Hepatocyte (in vitro differentiated cells): ENCODE measurements at regions not wholly inside any gene's neighbourhood (a gene's known extent, or its start where the extent isn't known, plus 50 kb on each side); places are given as distances from the start of the nearest gene placed in this dataset.

Experiments used
- DNase-seq: peaks from one replicate; pipeline ENCODE4 v3.0.0-alpha.2; 2016; ENCODE audit warnings: low spot score
- H2AFZ ChIP-seq: fragments of 200-600 bp; sonication (generic); 2 replicates; pipeline ENCODE4 v1.6.0; 2016; ENCODE audit warnings: antibody characterized with exemption, mild to moderate bottlenecking
- H3K27ac ChIP-seq: fragments of 200-600 bp; sonication (generic); 2 replicates; pipeline ENCODE4 v1.5.1; 2016; ENCODE audit warnings: mild to moderate bottlenecking
- H3K27me3 ChIP-seq: fragments of 200-600 bp; sonication (generic); 2 replicates; pipeline ENCODE4 v1.6.1; 2016
- H3K36me3 ChIP-seq: fragments of 200-600 bp; sonication (generic); replicated peaks from 2 replicates; pipeline ENCODE4 v1.5.1; 2016; ENCODE audit warnings: low read depth; ENCODE audit not compliant: insufficient read depth
- H3K4me1 ChIP-seq: fragments of 200-600 bp; sonication (generic); 2 replicates; pipeline ENCODE4 v1.5.1; 2016; ENCODE audit warnings: mild to moderate bottlenecking, moderate library complexity; ENCODE audit not compliant: insufficient read depth
- H3K4me2 ChIP-seq: fragments of 200-600 bp; sonication (generic); 2 replicates; pipeline ENCODE4 v1.6.0; 2016
- H3K4me3 ChIP-seq: fragments of 200-600 bp; sonication (generic); 2 replicates; pipeline ENCODE4 v1.5.1; 2016; ENCODE audit warnings: mild to moderate bottlenecking
- H3K79me2 ChIP-seq: fragments of 200-600 bp; sonication (generic); 2 replicates; pipeline ENCODE4 v1.6.0; 2017; ENCODE audit warnings: mild to moderate bottlenecking
- H3K9me2 ChIP-seq: fragments of 200-600 bp; sonication (generic); replicated peaks from 2 replicates; pipeline ENCODE4 v1.6.0; 2017; ENCODE audit warnings: mild to moderate bottlenecking; ENCODE audit not compliant: insufficient read depth
- H3K9me3 ChIP-seq: fragments of 200-600 bp; sonication (generic); 2 replicates; pipeline ENCODE4 v1.5.1; 2016; ENCODE audit warnings: low read depth, mild to moderate bottlenecking
- H4K20me1 ChIP-seq: fragments of 200-600 bp; sonication (generic); 2 replicates; pipeline ENCODE4 v1.6.0; 2016; ENCODE audit warnings: mild to moderate bottlenecking; ENCODE audit not compliant: insufficient read depth, poor library complexity, severe bottlenecking
- EZH2 ChIP-seq: fragments of 200-600 bp; sonication (generic); IDR thresholded peaks from 2 replicates; pipeline ENCODE4 v1.6.1; 2016; ENCODE audit warnings: antibody characterized with exemption, mild to moderate bottlenecking, borderline replicate concordance
- EZH2phosphoT487 ChIP-seq: fragments of 200-600 bp; sonication (generic); IDR thresholded peaks from one replicate; pipeline ENCODE4 v1.6.1; 2018; ENCODE audit warnings: antibody characterized with exemption, mild to moderate bottlenecking, low read depth, moderate library complexity; ENCODE audit not compliant: unreplicated experiment, severe bottlenecking
- WGBS: methylation state at CpG from one replicate; pipeline ENCODE4 v1.1.6; 2016; ENCODE audit warnings: low lambda C conversion rate; ENCODE audit errors: missing lambda C conversion rate; 5-methylcytosine and 5-hydroxymethylcytosine counted together
- TF ChIP-seq, protein P1 (sequence below): fragments of 200-600 bp; sonication (generic); IDR thresholded peaks from 2 replicates; pipeline ENCODE4 v1.5.1; 2016; ENCODE audit warnings: antibody characterized with exemption, mild to moderate bottlenecking; ENCODE audit not compliant: poor library complexity

DNA sequence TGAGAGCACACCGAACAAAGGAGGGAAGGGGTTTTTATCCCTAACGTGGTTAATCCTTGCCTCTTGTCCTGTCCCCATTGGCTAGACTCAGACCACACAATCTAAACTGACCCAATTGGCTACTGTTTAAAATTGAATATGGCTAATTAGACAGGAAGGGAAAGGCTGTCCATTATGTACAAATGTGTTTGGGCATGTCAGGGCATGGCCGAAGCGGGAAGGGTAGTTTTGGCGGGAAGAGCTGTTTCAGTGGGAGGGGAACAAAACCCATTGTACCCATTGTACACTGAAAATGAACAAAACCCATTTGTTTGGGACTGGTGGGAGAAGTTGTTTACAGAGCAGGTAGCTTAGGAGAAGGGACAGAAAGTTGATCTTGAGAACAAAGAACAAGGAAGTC is 330.9 kb upstream of the POU1F1 start:
- no peaks in the 10 kb centered on the region for H4K20me1 ChIP-seq
- no peaks in the 10 kb centered on the region for H3K4me1 ChIP-seq
- WGBS, result 85% methylated on average over 5 of the region's 5 CpGs
- no peak overlapping the region for H2AFZ ChIP-seq
- no peaks in the 10 kb centered on the region for H3K27me3 ChIP-seq
- no peaks in the 10 kb centered on the region for H3K9me2 ChIP-seq
- no peaks in the 10 kb centered on the region for H3K79me2 ChIP-seq
- H3K9me3 ChIP-seq, result no peaks in the 10 kb centered on the region
- H3K27ac ChIP-seq, result no peak overlapping the region
- no peak overlapping the region for H3K4me3 ChIP-seq
- H3K4me2 ChIP-seq, result no peak overlapping the region
- TF ChIP-seq, protein P1, sequence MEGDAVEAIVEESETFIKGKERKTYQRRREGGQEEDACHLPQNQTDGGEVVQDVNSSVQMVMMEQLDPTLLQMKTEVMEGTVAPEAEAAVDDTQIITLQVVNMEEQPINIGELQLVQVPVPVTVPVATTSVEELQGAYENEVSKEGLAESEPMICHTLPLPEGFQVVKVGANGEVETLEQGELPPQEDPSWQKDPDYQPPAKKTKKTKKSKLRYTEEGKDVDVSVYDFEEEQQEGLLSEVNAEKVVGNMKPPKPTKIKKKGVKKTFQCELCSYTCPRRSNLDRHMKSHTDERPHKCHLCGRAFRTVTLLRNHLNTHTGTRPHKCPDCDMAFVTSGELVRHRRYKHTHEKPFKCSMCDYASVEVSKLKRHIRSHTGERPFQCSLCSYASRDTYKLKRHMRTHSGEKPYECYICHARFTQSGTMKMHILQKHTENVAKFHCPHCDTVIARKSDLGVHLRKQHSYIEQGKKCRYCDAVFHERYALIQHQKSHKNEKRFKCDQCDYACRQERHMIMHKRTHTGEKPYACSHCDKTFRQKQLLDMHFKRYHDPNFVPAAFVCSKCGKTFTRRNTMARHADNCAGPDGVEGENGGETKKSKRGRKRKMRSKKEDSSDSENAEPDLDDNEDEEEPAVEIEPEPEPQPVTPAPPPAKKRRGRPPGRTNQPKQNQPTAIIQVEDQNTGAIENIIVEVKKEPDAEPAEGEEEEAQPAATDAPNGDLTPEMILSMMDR, result no peak
- TF ChIP-seq EZH2 (no peak), EZH2phosphoT487 (no peak)
- no peaks in the 10 kb centered on the region for H3K36me3 ChIP-seq
- DNase-seq, result no peak

- 85% methylated on average over 4 of the region's 4 CpGs for WGBS
- TF ChIP-seq, protein P1, result no peak
- TF ChIP-seq EZH2phosphoT487 (no peak), EZH2 (no peak)
Measured at GRCh38 chr3:87595798-87596197, 319.4 kb upstream of the POU1F1 start.

DNA sequence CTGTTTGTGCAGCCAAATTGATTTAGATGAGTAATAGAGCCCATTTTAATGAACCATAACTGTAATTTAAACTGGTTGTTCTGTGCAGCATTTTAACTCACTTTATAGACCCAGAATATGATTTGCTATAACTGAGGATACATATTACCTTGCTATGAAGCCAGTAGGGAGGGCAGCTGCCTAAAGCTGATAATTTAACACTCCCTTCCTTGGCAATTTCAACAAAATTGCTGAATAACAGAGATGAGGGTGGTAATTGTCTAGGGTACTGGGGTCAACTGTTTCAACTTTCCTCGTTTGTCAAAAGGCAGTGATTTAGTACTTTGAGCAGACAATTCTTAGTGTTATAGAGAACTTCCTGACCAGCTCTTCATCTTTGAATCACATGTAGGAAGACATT is 304.9 kb upstream of the POU1F1 start:
- H3K9me3 ChIP-seq, result no peaks in the 10 kb centered on the region
- H3K79me2 ChIP-seq, result no peaks in the 10 kb centered on the region
- H2AFZ ChIP-seq, result no peak overlapping the region
- WGBS, result 53% methylated on average over 1 of the region's 1 CpG
- no peaks in the 10 kb centered on the region for H3K27me3 ChIP-seq
- no peak for DNase-seq
- H3K4me1 ChIP-seq, result no peaks in the 10 kb centered on the region
- TF ChIP-seq, protein P1, result no peak
- TF ChIP-seq EZH2phosphoT487, result no peak
- TF ChIP-seq EZH2, result no peak
- no peaks in the 10 kb centered on the region for H4K20me1 ChIP-seq
- no peak overlapping the region for H3K27ac ChIP-seq
- H3K4me2 ChIP-seq, result no peak overlapping the region
- H3K4me3 ChIP-seq, result no peak overlapping the region
- H3K36me3 ChIP-seq, result no peaks in the 10 kb centered on the region
- H3K9me2 ChIP-seq, result no peaks in the 10 kb centered on the region

More at GRCh38 chr3:87595798-87596197, 319.4 kb upstream of the POU1F1 start:
- no peaks in the 10 kb centered on the region for H3K27me3 ChIP-seq
- H3K79me2 ChIP-seq, result no peaks in the 10 kb centered on the region
- no peak overlapping the region for H3K4me2 ChIP-seq
- H3K9me3 ChIP-seq, result no peaks in the 10 kb centered on the region
- H3K9me2 ChIP-seq, result no peaks in the 10 kb centered on the region
- no peaks in the 10 kb centered on the region for H3K36me3 ChIP-seq
- H3K4me3 ChIP-seq, result no peak overlapping the region
- H3K4me1 ChIP-seq, result no peaks in the 10 kb centered on the region
- H2AFZ ChIP-seq, result no peak overlapping the region
- no peak overlapping the region for H3K27ac ChIP-seq
- DNase-seq, result no peak
- no peaks in the 10 kb centered on the region for H4K20me1 ChIP-seq

DNA sequence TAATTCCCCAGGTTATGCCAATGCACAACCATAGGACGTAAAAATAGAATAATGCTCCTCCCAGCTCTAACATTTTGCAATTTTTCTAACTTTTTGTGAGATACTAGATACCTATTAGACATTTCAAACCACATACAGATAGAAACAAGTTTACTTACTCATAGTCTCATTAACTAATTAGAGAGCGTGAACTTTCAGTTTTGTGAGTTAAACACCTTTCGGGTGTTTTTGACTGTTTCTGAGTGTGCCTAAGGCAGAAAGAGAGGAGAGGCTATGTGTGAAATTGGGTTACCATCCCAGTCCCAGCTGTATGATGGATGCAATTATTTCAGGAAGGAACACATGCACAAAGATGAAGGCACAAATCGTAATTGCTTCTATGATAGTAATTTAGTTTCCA is 300.4 kb upstream of the POU1F1 start:
- Histone ChIP-seq H3K9me2 (no peaks in the 10 kb centered on the region), H3K4me2 (no peak overlapping the region), H3K4me1 (no peaks in the 10 kb centered on the region), H3K36me3 (no peaks in the 10 kb centered on the region), H3K9me3 (no peaks in the 10 kb centered on the region), H3K4me3 (no peak overlapping the region), H3K79me2 (no peaks in the 10 kb centered on the region), H3K27ac (no peak overlapping the region), H4K20me1 (no peaks in the 10 kb centered on the region), H3K27me3 (no peaks in the 10 kb centered on the region), H2AFZ (no peak overlapping the region)
- 65% methylated on average over 4 of the region's 4 CpGs for whole genome bisulfite sequencing
- TF ChIP-seq EZH2 (no peak), EZH2phosphoT487 (no peak)
- TF ChIP-seq, protein P1, result no peak
- no peak for DNase-seq
